ENCODE measurements at regions not wholly inside any gene's neighbourhood (a gene's known extent, or its start where the extent isn't known, plus 50 kb on each side); places are given as distances from the start of the nearest gene placed in this dataset.
"Not testable (repeated sequence)": the region's sequence is repeated elsewhere in the genome, so short reads cannot be mapped to it uniquely, and the experiment has no call there.

- H3K9me3 Mint-ChIP-seq (ENCODE audit: unreplicated experiment); H3K4me3 ChIP-seq (ENCODE audit: low read depth, low read length): not testable (repeated sequence)
Measured at GRCh38 chr11:71655041-71655440, 72.4 kb upstream of the KRTAP5-11 start.

GRCh38 chr11:71656513-71656912, 73.8 kb upstream of the KRTAP5-11 start:
- intact Hi-C loops (cut with micrococcal nuclease; ENCODE audit: unreplicated experiment); H3K36me3 ChIP-seq (ENCODE audit: control insufficient read depth, insufficient read depth, low read length); H3K9me3 ChIP-seq; H3K4me1 ChIP-seq; H3K36me3 Mint-ChIP-seq (ENCODE audit: insufficient read depth, unreplicated experiment); POLR2A ChIA-PET; H3K27me3 ChIP-seq (replicated peaks; ENCODE audit: control insufficient read depth, insufficient read depth, low read length); H3K4me3 Mint-ChIP-seq (ENCODE audit: unreplicated experiment); H3K4me3 ChIP-seq (ENCODE audit: low read depth, low read length); BruUV-seq (replicated peaks); CTCF ChIA-PET; H3K27me3 Mint-ChIP-seq (ENCODE audit: insufficient read depth, unreplicated experiment): not testable (repeated sequence)
- Mint-ChIP-seq H3K9me3 (ENCODE audit: unreplicated experiment) (peaks cover 16% of the 10 kb centered on the region), H3K4me1 (ENCODE audit: low read depth, unreplicated experiment) (peaks cover 12% of the 10 kb centered on the region), H3K27ac (ENCODE audit: unreplicated experiment) (peak overlapping the region; percentile 37)
- peak in 1 of 2 experiments; percentile 44 for DNase-seq

More at GRCh38 chr11:71655041-71655440, 72.4 kb upstream of the KRTAP5-11 start:
- H3K36me3 Mint-ChIP-seq (ENCODE audit: insufficient read depth, unreplicated experiment); BruUV-seq (replicated peaks); H3K27me3 ChIP-seq (replicated peaks; ENCODE audit: control insufficient read depth, insufficient read depth, low read length); H3K27ac Mint-ChIP-seq (ENCODE audit: unreplicated experiment); H3K4me1 ChIP-seq; H3K36me3 ChIP-seq (ENCODE audit: control insufficient read depth, insufficient read depth, low read length); intact Hi-C loops (cut with micrococcal nuclease; ENCODE audit: unreplicated experiment); H3K4me3 Mint-ChIP-seq (ENCODE audit: unreplicated experiment); H3K9me3 ChIP-seq; H3K27me3 Mint-ChIP-seq (ENCODE audit: insufficient read depth, unreplicated experiment); DNase-seq; CTCF ChIA-PET; POLR2A ChIA-PET: not testable (repeated sequence)
- peaks cover 12% of the 10 kb centered on the region for H3K4me1 Mint-ChIP-seq (ENCODE audit: low read depth, unreplicated experiment)

GRCh38 chr11:71664941-71665340, 82.3 kb upstream of the KRTAP5-11 start:
- peaks cover 34% of the 10 kb centered on the region for H3K9me3 Mint-ChIP-seq (ENCODE audit: unreplicated experiment)
- H3K36me3 ChIP-seq (ENCODE audit: control insufficient read depth, insufficient read depth, low read length); H3K27me3 ChIP-seq (replicated peaks; ENCODE audit: control insufficient read depth, insufficient read depth, low read length); CTCF ChIA-PET; H3K36me3 Mint-ChIP-seq (ENCODE audit: insufficient read depth, unreplicated experiment); BruUV-seq (replicated peaks); H3K4me3 ChIP-seq (ENCODE audit: low read depth, low read length); H3K4me1 Mint-ChIP-seq (ENCODE audit: low read depth, unreplicated experiment); POLR2A ChIA-PET; H3K9me3 ChIP-seq; intact Hi-C loops (cut with micrococcal nuclease; ENCODE audit: unreplicated experiment); DNase-seq; H3K27ac Mint-ChIP-seq (ENCODE audit: unreplicated experiment); H3K4me1 ChIP-seq; H3K4me3 Mint-ChIP-seq (ENCODE audit: unreplicated experiment); H3K27me3 Mint-ChIP-seq (ENCODE audit: insufficient read depth, unreplicated experiment): not testable (repeated sequence)

- H3K36me3 ChIP-seq (ENCODE audit: control insufficient read depth, insufficient read depth, low read length); BruUV-seq (replicated peaks); intact Hi-C loops (cut with micrococcal nuclease; ENCODE audit: unreplicated experiment); H3K4me3 ChIP-seq (ENCODE audit: low read depth, low read length); DNase-seq; H3K27ac Mint-ChIP-seq (ENCODE audit: unreplicated experiment); H3K27me3 Mint-ChIP-seq (ENCODE audit: insufficient read depth, unreplicated experiment); H3K4me3 Mint-ChIP-seq (ENCODE audit: unreplicated experiment); H3K27me3 ChIP-seq (replicated peaks; ENCODE audit: control insufficient read depth, insufficient read depth, low read length); CTCF ChIA-PET; POLR2A ChIA-PET: not testable (repeated sequence)
- Mint-ChIP-seq H3K36me3 (ENCODE audit: insufficient read depth, unreplicated experiment) (peaks cover 35% of the 10 kb centered on the region), H3K9me3 (ENCODE audit: unreplicated experiment) (peaks cover 16% of the 10 kb centered on the region), H3K4me1 (ENCODE audit: low read depth, unreplicated experiment) (peaks cover 31% of the 10 kb centered on the region)
- peaks cover 23% of the 10 kb centered on the region for H3K9me3 ChIP-seq
- H3K4me1 ChIP-seq = peaks cover 52% of the 10 kb centered on the region
Measured at GRCh38 chr11:71698110-71698509, 115.4 kb upstream of the KRTAP5-11 start.

- H3K36me3 ChIP-seq (ENCODE audit: control insufficient read depth, insufficient read depth, low read length); H3K27me3 ChIP-seq (replicated peaks; ENCODE audit: control insufficient read depth, insufficient read depth, low read length); intact Hi-C loops (cut with micrococcal nuclease; ENCODE audit: unreplicated experiment); H3K4me3 ChIP-seq (ENCODE audit: low read depth, low read length); CTCF ChIA-PET; H3K4me3 Mint-ChIP-seq (ENCODE audit: unreplicated experiment); H3K27me3 Mint-ChIP-seq (ENCODE audit: insufficient read depth, unreplicated experiment); BruUV-seq (replicated peaks); POLR2A ChIA-PET; H3K27ac Mint-ChIP-seq (ENCODE audit: unreplicated experiment): not testable (repeated sequence)
- H3K4me1 Mint-ChIP-seq (ENCODE audit: low read depth, unreplicated experiment) = peaks cover 32% of the 10 kb centered on the region
- Histone ChIP-seq H3K9me3 (peaks cover 23% of the 10 kb centered on the region), H3K4me1 (peaks cover 57% of the 10 kb centered on the region)
- H3K9me3 Mint-ChIP-seq (ENCODE audit: unreplicated experiment) = peaks cover 24% of the 10 kb centered on the region
- TF ChIP-seq CTCF (IDR thresholded peaks at IDR 0.05; ENCODE audit: insufficient read depth in 1 of 2, low read depth in 1 of 2, low read length in 1 of 2, severe bottlenecking in 1 of 2, unreplicated experiment in 1 of 2) = peak; percentile 50 to 58
- H3K36me3 Mint-ChIP-seq (ENCODE audit: insufficient read depth, unreplicated experiment) = peaks cover 43% of the 10 kb centered on the region
- DNase-seq = peak in 1 of 2 experiments; percentile 51
Measured at GRCh38 chr11:71698961-71699360, 116.3 kb upstream of the KRTAP5-11 start.

- peaks cover 36% of the 10 kb centered on the region for H3K4me1 Mint-ChIP-seq (ENCODE audit: low read depth, unreplicated experiment)
- BruUV-seq (replicated peaks); H3K27me3 Mint-ChIP-seq (ENCODE audit: insufficient read depth, unreplicated experiment); POLR2A ChIA-PET; H3K36me3 ChIP-seq (ENCODE audit: control insufficient read depth, insufficient read depth, low read length); CTCF ChIA-PET; H3K4me3 ChIP-seq (ENCODE audit: low read depth, low read length); H3K27me3 ChIP-seq (replicated peaks; ENCODE audit: control insufficient read depth, insufficient read depth, low read length); intact Hi-C loops (cut with micrococcal nuclease; ENCODE audit: unreplicated experiment): not testable (repeated sequence)
- peak overlapping the region; percentile 57 for H3K4me3 Mint-ChIP-seq (ENCODE audit: unreplicated experiment)
- H3K27ac Mint-ChIP-seq (ENCODE audit: unreplicated experiment) = peak overlapping the region; percentile 95
- H3K9me3 ChIP-seq = peaks cover 23% of the 10 kb centered on the region
- peaks cover 68% of the 10 kb centered on the region for H3K4me1 ChIP-seq
- peak; percentile 90 to 92 for DNase-seq
- H3K9me3 Mint-ChIP-seq (ENCODE audit: unreplicated experiment) = peaks cover 31% of the 10 kb centered on the region
- H3K36me3 Mint-ChIP-seq (ENCODE audit: insufficient read depth, unreplicated experiment) = peaks cover 63% of the 10 kb centered on the region
Measured at GRCh38 chr11:71701435-71702291, 119.0 kb upstream of the KRTAP5-11 start.

Data from Caco-2 (cell line).